ENCODE measurements at regions not wholly inside any gene's neighbourhood (a gene's known extent, or its start where the extent isn't known, plus 50 kb on each side); places are given as distances from the start of the nearest gene placed in this dataset.

- TF ChIP-seq TAF1 (IDR thresholded peaks at IDR 0.05; ENCODE audit: borderline replicate concordance, low read depth, low read length) (no peak), POLR2AphosphoS5 (IDR thresholded peaks at IDR 0.05; ENCODE audit: low read depth, low read length) (no peak)
Observed at GRCh38 chr3:153734777-153735551, 386.2 kb upstream of the ARHGEF26 start.
